ENCODE measurements at regions not wholly inside any gene's neighbourhood (a gene's known extent, or its start where the extent isn't known, plus 50 kb on each side); places are given as distances from the start of the nearest gene placed in this dataset.
"Not testable (repeated sequence)": the region's sequence is repeated elsewhere in the genome, so short reads cannot be mapped to it uniquely, and the experiment has no call there.

- DNase-seq (ENCODE audit: low spot score, unreplicated experiment) = no peak
- H3K27ac Mint-ChIP-seq = no peak overlapping the region
- no peaks in the 10 kb centered on the region for H3K4me1 Mint-ChIP-seq (ENCODE audit: low read depth)
- H3K9me3 Mint-ChIP-seq (ENCODE audit: low read depth) = peaks cover 13% of the 10 kb centered on the region
- H3K27me3 Mint-ChIP-seq = no peaks in the 10 kb centered on the region
- H3K4me3 Mint-ChIP-seq (ENCODE audit: low read depth) = no peak overlapping the region
- peaks cover 4% of the 10 kb centered on the region for H3K36me3 Mint-ChIP-seq (ENCODE audit: insufficient read depth)
- TF ChIP-seq CTCF (IDR thresholded peaks at IDR 0.05; ENCODE audit: unreplicated experiment) = no peak
Observed at GRCh38 chr21:14814282-14814681, 250.5 kb downstream of the NRIP1 start.

- not testable (repeated sequence) for H3K27me3 Mint-ChIP-seq; H3K27ac Mint-ChIP-seq; H3K4me1 Mint-ChIP-seq (ENCODE audit: low read depth); H3K36me3 Mint-ChIP-seq (ENCODE audit: insufficient read depth); H3K4me3 Mint-ChIP-seq (ENCODE audit: low read depth); DNase-seq (ENCODE audit: low spot score, unreplicated experiment)
- H3K9me3 Mint-ChIP-seq (ENCODE audit: low read depth) = peaks cover 30% of the 10 kb centered on the region
Observed at GRCh38 chr21:14804170-14804569, 258.1 kb upstream of the SAMSN1 start.

GRCh38 chr21:14797543-14797942, 251.4 kb upstream of the SAMSN1 start:
- Mint-ChIP-seq H3K27me3 (no peaks in the 10 kb centered on the region), H3K4me3 (ENCODE audit: low read depth) (no peak overlapping the region), H3K27ac (no peak overlapping the region), H3K36me3 (ENCODE audit: insufficient read depth) (peaks cover 1% of the 10 kb centered on the region), H3K9me3 (ENCODE audit: low read depth) (peaks cover 23% of the 10 kb centered on the region), H3K4me1 (ENCODE audit: low read depth) (no peaks in the 10 kb centered on the region)
- TF ChIP-seq CTCF (IDR thresholded peaks at IDR 0.05; ENCODE audit: unreplicated experiment) = no peak
- no peak for DNase-seq (ENCODE audit: low spot score, unreplicated experiment)

GRCh38 chr21:14787312-14787711, 241.2 kb upstream of the SAMSN1 start:
- Mint-ChIP-seq H3K36me3 (ENCODE audit: insufficient read depth) (no peaks in the 10 kb centered on the region), H3K27me3 (no peaks in the 10 kb centered on the region), H3K27ac (no peak overlapping the region), H3K9me3 (ENCODE audit: low read depth) (no peaks in the 10 kb centered on the region), H3K4me3 (ENCODE audit: low read depth) (no peak overlapping the region), H3K4me1 (ENCODE audit: low read depth) (no peaks in the 10 kb centered on the region)
- TF ChIP-seq CTCF (IDR thresholded peaks at IDR 0.05; ENCODE audit: unreplicated experiment) = no peak
- DNase-seq (ENCODE audit: low spot score, unreplicated experiment) = no peak

GRCh38 chr21:14785679-14786078, 239.6 kb upstream of the SAMSN1 start:
- Mint-ChIP-seq H3K36me3 (ENCODE audit: insufficient read depth) (no peaks in the 10 kb centered on the region), H3K27me3 (no peaks in the 10 kb centered on the region), H3K27ac (no peak overlapping the region), H3K4me3 (ENCODE audit: low read depth) (no peak overlapping the region), H3K9me3 (ENCODE audit: low read depth) (peaks cover 5% of the 10 kb centered on the region), H3K4me1 (ENCODE audit: low read depth) (no peaks in the 10 kb centered on the region)
- TF ChIP-seq CTCF (IDR thresholded peaks at IDR 0.05; ENCODE audit: unreplicated experiment) = no peak
- DNase-seq (ENCODE audit: low spot score, unreplicated experiment) = no peak

- Mint-ChIP-seq H3K27ac (no peak overlapping the region), H3K27me3 (no peaks in the 10 kb centered on the region), H3K36me3 (ENCODE audit: insufficient read depth) (no peaks in the 10 kb centered on the region), H3K9me3 (ENCODE audit: low read depth) (peaks cover 3% of the 10 kb centered on the region), H3K4me1 (ENCODE audit: low read depth) (peaks cover 18% of the 10 kb centered on the region), H3K4me3 (ENCODE audit: low read depth) (no peak overlapping the region)
- peak; percentile 45 for TF ChIP-seq CTCF (IDR thresholded peaks at IDR 0.05; ENCODE audit: unreplicated experiment)
- no peak for DNase-seq (ENCODE audit: low spot score, unreplicated experiment)
Observed at GRCh38 chr21:14773777-14774345, 227.7 kb upstream of the SAMSN1 start.
